ENCODE measurements at regions not wholly inside any gene's neighbourhood (a gene's known extent, or its start where the extent isn't known, plus 50 kb on each side); places are given as distances from the start of the nearest gene placed in this dataset.

DNA sequence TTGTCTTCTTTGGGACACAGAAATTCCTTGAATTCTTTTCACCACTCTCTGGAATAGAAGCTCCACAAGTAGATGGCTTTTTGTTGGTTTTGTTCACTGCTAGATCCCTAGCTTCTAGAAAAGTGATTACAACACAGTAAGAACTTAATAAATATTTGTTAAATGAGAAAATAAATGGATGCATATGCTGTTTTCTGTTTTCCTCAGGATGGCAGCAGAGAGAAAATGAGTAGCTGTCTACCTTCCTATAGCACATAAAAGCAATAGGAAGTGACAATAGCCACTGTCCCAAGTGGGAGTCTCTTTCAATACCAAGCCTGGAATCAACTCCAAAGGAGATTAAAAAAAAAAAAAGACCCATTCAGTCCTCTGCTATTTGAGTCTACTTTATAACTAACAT lies 100.6 kb upstream of the NREP start:
- Mint-ChIP-seq H3K9me3 (no peaks in the 10 kb centered on the region), H3K4me1 (no peaks in the 10 kb centered on the region), H3K27ac (no peak overlapping the region), H3K27me3 (peaks cover 8% of the 10 kb centered on the region), H3K4me3 (no peak overlapping the region)
- DNase-seq (no peak), ATAC-seq (no peak)

DNA sequence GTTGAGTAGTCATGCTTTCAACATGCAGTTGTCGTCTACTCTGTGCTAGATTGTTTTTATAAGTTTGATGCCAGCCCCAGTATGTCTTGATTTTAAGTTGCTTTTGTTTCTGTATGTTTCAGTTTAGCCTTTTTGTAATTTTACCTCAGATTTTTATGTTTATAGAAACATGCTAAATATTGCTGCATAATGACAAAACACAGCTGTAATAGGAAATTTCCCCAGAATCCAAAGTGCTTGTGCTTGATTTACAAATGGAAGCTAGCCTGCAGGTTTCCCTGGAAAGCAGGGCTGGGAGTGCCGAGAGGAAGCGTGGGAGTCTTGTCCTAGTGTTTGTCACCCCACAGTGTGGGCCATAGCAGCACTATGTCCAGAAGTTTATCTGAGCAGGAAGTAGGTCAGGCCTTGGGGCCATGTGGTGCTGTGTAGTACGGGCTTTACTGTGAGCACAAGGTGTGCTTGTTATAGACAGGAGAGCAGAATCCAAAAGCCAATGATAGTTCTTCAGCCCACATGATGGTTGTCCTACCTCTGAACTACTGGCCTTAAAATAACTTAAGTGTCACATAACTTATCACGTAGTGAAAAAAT lies 100.0 kb upstream of the NREP start:
- Mint-ChIP-seq H3K27me3 (peaks cover 8% of the 10 kb centered on the region), H3K4me1 (no peaks in the 10 kb centered on the region), H3K9me3 (no peaks in the 10 kb centered on the region), H3K4me3 (no peak overlapping the region), H3K27ac (no peak overlapping the region)
- DNase-seq: no peak
- ATAC-seq: no peak

DNA sequence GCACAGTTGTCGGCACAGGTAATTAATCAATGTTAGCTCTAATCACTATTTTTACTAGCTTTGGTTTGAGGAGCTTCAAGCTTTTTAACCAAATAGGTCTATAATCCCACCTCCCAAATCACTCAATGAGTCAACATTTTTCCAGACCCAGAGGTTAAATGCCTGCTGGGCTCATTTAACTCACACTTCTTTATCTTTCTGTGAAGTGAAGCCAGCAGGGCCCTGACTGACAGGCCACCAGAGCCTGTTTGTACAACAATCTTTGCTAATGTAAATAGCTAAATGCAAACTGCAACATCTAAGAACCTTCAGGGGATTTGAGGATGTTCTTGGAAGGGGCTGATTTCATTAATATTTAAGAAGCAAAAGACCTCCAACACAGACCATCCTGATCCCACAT lies 98.4 kb upstream of the NREP start:
- H3K9me3 Mint-ChIP-seq: no peaks in the 10 kb centered on the region
- peak overlapping the region in 1 of 2 donors; percentile 43 for H3K27ac Mint-ChIP-seq
- H3K27me3 Mint-ChIP-seq: peaks cover 8% of the 10 kb centered on the region
- DNase-seq (no peak), ATAC-seq (no peak)
- H3K4me1 Mint-ChIP-seq: no peaks in the 10 kb centered on the region
- no peak overlapping the region for H3K4me3 Mint-ChIP-seq

DNA sequence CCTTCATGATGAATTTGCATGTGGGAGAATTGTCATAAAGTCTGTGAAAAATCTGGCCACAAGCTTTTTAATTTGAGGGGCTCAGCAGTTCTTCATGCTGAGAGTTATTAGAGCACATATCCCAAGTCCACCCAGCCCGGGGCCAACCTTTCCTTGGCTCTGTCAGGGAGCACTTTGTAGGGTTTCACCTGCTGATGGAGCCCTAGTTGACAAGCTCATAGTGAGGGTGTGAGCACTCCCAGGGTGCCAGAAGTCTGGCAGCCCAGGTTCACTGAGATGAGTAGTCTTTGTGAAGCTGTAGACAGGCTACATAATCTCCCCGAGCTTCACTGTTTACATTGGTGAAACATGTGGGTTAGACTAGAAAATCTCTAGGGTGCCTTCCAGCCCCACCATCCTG lies 97.2 kb upstream of the NREP start:
- H3K27ac Mint-ChIP-seq: no peak overlapping the region
- no peaks in the 10 kb centered on the region for H3K9me3 Mint-ChIP-seq

DNA sequence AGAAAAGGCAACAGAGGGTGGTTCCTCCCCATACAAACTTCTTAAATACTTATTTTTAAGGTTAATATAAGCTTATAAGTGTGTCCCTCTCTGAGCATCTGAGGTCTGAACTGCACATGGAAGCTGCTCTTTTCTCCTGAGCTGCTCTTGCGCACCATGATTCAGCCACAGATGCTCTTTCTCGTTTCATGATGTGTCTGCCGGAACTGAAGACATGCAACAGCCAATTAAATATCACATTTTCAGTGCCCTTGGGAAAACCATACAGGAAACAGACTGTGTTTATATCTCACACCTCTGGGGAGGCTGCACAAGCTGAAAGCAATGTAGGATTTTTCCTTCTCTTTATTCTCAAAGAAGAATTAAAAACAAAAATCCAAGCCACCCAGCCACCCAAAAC lies 96.8 kb upstream of the NREP start:
- ATAC-seq (no peak), DNase-seq (no peak)
- Mint-ChIP-seq H3K27me3 (peaks cover 7% of the 10 kb centered on the region), H3K4me1 (no peaks in the 10 kb centered on the region), H3K27ac (no peak overlapping the region), H3K9me3 (no peaks in the 10 kb centered on the region), H3K4me3 (no peak overlapping the region)

More for the DNA sequence above, 97.2 kb upstream of the NREP start:
- DNase-seq (no peak), ATAC-seq (no peak)
- H3K4me1 Mint-ChIP-seq: no peaks in the 10 kb centered on the region
- no peak overlapping the region for H3K4me3 Mint-ChIP-seq
- peaks cover 7% of the 10 kb centered on the region for H3K27me3 Mint-ChIP-seq

DNA sequence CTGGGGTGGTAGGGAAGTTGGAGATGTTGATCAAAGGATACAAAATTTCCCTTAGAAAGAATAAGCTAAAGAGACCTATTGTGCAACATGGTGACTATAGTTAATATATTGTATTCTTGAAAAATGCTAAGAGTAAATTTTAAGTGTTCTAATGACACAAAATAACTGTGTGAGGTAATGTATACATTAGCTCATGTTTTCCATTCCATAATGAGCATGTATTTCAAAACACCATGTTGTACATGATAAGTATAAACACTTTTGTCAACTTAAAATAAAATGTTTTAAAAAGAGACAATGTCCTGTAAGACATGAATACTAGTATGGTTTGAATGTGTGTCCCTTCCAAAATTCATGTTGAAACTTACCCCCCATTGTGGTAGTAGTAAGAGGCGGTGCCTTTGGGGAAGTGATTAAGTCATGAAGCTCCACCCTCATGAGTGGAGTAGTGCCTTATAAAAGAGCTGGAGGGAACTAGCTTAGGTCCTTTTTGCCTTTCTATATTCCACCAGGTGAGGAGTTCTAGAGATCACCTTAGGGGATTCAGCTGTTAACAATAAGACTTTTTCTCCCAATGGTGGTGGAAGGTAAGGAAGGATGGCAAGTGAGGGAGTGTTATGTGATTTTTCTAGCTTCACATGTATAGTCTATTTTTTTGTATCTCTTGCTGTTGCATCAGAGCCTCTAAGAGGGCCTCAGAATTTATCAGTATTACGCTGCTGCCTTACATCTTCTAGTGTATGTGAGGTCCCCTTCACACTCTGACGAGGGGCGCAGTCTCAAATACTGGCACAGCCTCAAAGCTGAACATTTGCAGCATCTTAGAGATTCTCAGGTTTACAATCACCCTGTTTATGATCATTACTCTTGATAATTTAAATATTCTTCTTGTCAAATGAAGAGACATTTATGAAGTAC lies 94.9 kb upstream of the NREP start:
- Mint-ChIP-seq H3K27ac (no peak overlapping the region), H3K27me3 (peaks cover 7% of the 10 kb centered on the region)
- ATAC-seq: no peak

DNA sequence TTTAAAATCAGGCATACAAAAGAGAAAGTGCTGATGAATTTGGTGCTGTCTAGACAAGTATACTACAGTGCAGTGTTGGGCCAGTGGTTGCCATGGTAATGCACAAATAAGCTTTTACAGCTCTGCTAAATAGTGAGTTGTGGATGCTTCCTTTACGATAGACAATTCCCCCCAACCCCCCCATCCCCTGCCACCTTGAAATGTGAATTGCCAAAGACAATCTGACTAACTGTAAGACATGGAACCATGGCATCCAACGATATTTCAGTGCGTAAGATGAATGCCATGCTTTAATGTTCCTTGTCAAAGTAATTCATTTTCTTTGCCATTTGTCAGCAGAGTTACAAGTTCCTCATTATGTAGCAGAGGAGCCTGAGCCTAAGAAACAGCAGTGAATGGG lies 91.5 kb upstream of the NREP start:
- Mint-ChIP-seq H3K4me1 (no peaks in the 10 kb centered on the region), H3K27me3 (peaks cover 7% of the 10 kb centered on the region), H3K27ac (no peak overlapping the region), H3K9me3 (no peaks in the 10 kb centered on the region), H3K4me3 (no peak overlapping the region)
- ATAC-seq (no peak), DNase-seq (no peak)

More for the DNA sequence above, 94.9 kb upstream of the NREP start:
- no peaks in the 10 kb centered on the region for H3K4me1 Mint-ChIP-seq
- no peak overlapping the region for H3K4me3 Mint-ChIP-seq
- no peak for DNase-seq
- H3K9me3 Mint-ChIP-seq: no peaks in the 10 kb centered on the region

DNA sequence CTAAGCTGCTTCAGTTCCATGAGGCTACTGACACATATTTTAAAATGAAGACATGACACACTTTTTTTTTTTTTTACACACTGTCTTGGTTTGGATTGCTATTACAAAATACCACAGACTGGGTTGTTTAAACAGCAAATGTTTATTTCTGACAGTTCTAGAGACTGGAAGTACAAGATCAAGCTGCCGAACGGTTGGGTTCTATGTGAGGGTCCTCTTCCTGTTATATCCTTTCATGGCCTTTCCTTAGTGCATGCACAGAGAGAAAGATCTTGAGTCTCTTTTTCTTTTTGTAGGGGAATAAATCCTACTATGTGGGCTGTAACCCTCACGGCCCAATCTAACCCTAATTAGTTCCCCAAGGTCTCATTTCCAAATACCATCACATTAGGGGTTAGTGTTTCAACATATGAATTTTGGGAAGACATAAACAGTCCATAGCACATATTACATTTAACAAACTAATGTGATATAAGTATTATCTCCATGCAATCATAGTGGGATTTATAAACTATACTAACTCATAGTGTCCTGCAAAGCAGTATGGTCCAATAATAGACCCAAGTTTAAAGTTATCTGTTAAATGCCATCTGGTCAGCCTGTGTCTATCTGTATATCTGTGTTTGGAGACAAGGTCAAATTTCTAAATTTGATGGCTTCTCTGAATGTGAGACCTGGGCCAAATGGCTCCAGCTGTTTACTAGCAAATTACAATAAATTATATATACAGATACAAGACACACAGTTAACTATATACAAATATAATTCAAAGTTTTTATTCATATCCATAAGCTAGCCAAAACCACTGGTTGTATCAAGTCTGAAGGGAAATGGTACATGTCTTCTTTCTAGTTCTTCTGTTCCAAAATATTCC lies 90.3 kb upstream of the NREP start:
- ATAC-seq (no peak), DNase-seq (no peak)
- Mint-ChIP-seq H3K27me3 (peaks cover 7% of the 10 kb centered on the region), H3K4me3 (no peak overlapping the region), H3K9me3 (no peaks in the 10 kb centered on the region), H3K4me1 (no peaks in the 10 kb centered on the region), H3K27ac (no peak overlapping the region)

DNA sequence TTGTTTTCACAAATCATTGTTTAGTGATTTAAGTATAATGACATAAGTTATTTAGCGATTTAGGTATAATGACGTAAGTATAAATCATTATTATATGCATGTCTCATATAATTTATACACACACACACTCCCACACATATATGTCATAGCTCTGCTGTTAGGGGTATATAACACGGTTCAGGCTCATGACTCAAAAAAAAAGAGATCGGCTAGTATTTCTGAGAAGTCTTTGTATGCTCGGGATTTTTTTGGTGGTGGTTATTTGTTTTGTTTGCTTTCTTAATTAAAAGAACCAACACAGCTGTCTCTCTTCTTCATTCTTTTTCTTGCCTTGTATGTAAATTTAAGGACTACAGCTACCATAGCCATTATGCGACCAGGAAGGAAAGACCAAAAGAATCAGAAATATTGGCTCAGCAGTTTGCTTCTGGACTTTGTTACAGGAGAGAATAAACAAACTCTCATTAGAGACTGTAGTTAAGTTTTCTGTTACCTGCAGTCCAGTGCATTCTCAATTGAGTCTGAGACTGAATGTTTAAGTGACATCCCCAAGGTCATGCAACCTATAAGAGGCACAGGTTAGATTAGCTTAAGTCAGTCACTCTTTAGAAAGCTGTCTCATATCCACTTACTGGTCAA lies 83.2 kb upstream of the NREP start:
- Mint-ChIP-seq H3K27ac (no peak overlapping the region), H3K4me3 (no peak overlapping the region), H3K9me3 (no peaks in the 10 kb centered on the region), H3K4me1 (no peaks in the 10 kb centered on the region), H3K27me3 (peaks cover 13% of the 10 kb centered on the region)
- DNase-seq: no peak
- ATAC-seq: no peak

DNA sequence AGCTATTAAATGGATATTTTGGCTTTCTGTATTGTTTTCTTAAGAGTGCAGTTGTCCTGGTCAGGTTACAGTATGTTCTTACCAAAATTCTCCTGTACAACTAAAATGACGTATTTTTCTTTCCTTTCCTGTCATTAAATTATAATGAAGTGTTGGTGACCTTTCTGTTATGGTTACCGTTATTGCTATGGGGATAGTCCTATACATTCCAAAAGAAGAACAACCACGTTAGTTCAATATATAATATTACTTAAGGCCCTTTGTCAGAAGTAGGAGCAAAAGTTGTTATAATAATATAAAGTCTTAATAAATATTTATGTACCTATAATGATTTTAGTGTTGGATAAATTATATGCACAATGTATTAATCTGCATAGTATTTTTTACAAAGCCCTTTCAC lies 82.4 kb upstream of the NREP start:
- Mint-ChIP-seq H3K4me3 (no peak overlapping the region), H3K27me3 (peaks cover 15% of the 10 kb centered on the region), H3K9me3 (no peaks in the 10 kb centered on the region), H3K4me1 (no peaks in the 10 kb centered on the region), H3K27ac (no peak overlapping the region)
- ATAC-seq (no peak), DNase-seq (no peak)

DNA sequence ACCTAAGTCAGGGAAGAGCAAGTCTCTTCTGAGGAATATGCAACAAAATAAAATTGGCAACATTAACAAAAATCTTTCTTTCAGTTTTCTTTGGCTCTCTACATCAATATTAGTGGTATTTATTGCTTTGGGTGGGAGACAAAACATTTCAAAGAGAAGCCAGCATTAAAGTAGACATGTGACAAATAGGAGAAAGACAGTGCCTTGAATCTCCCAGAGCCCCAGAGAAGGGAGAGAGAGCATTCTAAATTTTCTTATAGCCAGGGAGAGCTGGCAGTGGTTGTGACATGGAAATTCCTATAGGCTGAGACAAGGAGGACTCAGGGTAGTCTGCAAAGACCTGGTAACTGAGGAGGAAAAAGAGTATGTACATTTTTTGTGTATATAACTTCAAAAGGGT lies 79.4 kb upstream of the NREP start:
- Mint-ChIP-seq H3K4me1 (no peaks in the 10 kb centered on the region), H3K4me3 (no peak overlapping the region), H3K9me3 (no peaks in the 10 kb centered on the region), H3K27ac (no peak overlapping the region), H3K27me3 (peaks cover 15% of the 10 kb centered on the region)
- ATAC-seq (no peak), DNase-seq (no peak)

DNA sequence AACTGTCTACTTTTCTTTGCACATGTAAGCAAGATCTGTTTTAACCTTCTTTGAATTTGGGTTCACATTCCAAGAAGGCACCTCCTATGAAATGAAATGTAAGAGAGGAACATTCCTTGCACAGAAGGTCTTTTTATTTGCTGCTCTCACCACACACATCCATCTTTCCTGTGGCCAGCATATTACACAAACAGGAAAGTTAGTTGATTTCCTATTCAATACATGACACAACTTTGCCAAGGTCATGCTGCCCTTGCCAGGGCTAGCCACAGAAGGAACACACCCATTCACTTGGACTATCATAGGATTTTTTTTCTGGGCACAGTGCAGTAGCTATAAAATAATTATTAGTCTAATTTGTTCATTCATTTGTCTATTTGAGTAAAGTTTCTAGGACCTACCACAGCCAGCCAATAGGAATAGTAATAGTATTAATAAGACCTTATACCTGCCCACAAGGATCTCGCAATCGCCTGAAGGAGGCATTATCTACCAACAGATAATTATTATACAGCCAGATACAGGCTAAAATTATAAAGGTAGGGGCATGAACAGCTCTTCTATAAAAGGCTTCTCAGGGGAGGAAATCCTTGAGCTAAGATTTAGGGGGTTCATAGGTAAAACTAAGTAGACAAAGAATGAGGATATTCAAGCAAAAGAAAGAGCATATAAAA lies 78.1 kb upstream of the NREP start:
- Mint-ChIP-seq H3K9me3 (no peaks in the 10 kb centered on the region), H3K4me3 (no peak overlapping the region), H3K27me3 (peaks cover 15% of the 10 kb centered on the region), H3K27ac (no peak overlapping the region), H3K4me1 (no peaks in the 10 kb centered on the region)
- ATAC-seq: no peak
- no peak for DNase-seq

DNA sequence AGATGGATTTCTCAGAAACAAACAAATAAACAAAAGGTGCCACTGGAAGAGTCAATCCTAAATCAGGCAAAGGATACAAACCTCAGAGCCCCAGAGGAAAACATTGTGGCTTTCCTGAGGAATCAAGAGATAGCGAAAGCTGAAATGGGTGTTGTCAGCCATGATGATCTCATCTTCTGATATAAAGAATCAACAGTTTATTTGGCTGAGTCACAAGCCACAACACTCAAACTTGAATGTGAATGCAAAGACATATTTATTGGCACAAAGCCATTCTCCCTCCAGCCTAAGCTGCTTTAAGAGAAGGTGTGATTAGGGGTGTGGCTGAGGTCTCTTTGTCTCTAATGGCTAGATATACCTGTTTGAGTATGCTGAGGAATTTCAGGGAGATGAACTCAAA lies 73.3 kb upstream of the NREP start:
- Mint-ChIP-seq H3K4me3 (no peak overlapping the region), H3K27ac (no peak overlapping the region), H3K4me1 (no peaks in the 10 kb centered on the region), H3K9me3 (no peaks in the 10 kb centered on the region), H3K27me3 (peaks cover 4% of the 10 kb centered on the region)
- ATAC-seq (no peak), DNase-seq (no peak)

DNA sequence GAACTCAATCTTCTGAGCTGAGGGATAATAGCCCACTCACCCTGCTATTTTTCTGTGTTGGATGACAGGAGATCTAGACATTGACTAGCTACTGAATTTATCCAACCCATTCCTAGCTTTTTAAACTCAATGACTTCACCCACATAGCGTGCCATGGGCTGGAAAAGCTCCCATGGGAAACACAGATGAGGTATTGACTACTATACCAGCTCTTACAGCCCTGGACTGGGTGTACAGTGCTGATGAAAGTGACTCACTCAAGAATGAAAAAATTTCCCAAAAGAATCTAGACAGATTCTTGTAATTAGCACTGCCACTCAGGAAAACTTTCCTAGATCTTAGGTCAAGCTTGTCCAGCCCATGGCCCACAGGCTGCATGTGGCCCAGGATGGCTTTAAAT lies 72.7 kb upstream of the NREP start:
- DNase-seq (no peak), ATAC-seq (no peak)
- no peaks in the 10 kb centered on the region for H3K27me3 Mint-ChIP-seq
- no peaks in the 10 kb centered on the region for H3K4me1 Mint-ChIP-seq
- no peak overlapping the region for H3K4me3 Mint-ChIP-seq
- H3K27ac Mint-ChIP-seq: no peak overlapping the region
- no peaks in the 10 kb centered on the region for H3K9me3 Mint-ChIP-seq

DNA sequence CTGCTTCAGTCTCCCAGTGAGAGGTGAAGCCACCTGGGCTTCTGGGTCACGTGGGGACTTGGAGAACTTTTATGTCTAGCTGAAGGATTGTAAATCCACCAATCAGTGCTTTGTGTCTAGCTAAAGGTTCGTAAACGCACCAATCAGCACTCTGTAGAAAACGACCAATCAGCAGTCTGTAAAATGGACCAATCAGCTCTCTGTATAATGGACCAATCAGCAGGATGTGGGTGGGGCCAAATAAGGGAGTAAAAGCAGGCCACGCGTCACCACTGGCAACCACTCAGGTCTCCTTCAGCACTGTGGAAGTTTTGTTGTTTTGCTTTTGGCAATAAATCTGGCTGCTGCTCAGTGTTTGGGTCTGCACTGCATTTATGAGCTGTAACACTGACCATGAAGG lies 69.1 kb upstream of the NREP start:
- DNase-seq (no peak), ATAC-seq (no peak)
- Mint-ChIP-seq H3K27ac (no peak overlapping the region), H3K4me1 (no peaks in the 10 kb centered on the region), H3K27me3 (no peaks in the 10 kb centered on the region), H3K9me3 (no peaks in the 10 kb centered on the region), H3K4me3 (no peak overlapping the region)
